GM12878 (cell line): ENCODE measurements at regions not wholly inside any gene's neighbourhood (a gene's known extent, or its start where the extent isn't known, plus 50 kb on each side); places are given as distances from the start of the nearest gene placed in this dataset.

Experiments used
- ATAC-seq: fragments of 200-7000 bp; cut with Tn5 transposase; 3 replicates; pipeline ENCODE4 v1.9.1; 2020; ENCODE audit warnings: mild to moderate bottlenecking, moderate library complexity
- BruUV-seq: library from RNA; stranded (reverse); fragments of 400-500 nt; replicated peaks from 2 replicates; lab custom pipeline; 2021; lab: Mats Ljungman, UMichigan
- CTCF ChIA-PET: fragments of 300-600 bp; sonication (Branson Sonifier 250); formaldehyde crosslinking; extraction: SDS; loops from one replicate; lab custom pipeline; 2021; ENCODE audit warnings: inconsistent platforms; lab: Yijun Ruan, JAX
- POLR2A ChIA-PET: fragments of 350-600 bp; formaldehyde crosslinking; extraction: SDS; loops from one replicate; lab custom pipeline; 2021; ENCODE audit warnings: inconsistent platforms; lab: Charles Lee
- RAD21 ChIA-PET: fragments of 300-600 bp; sonication (Branson Sonifier 250); formaldehyde crosslinking; loops from one replicate; lab custom pipeline; 2023; ENCODE audit warnings: antibody characterized with exemption; ENCODE audit not compliant: unreplicated experiment; lab: Charles Lee
- SMC1A ChIA-PET: fragments of 300-600 bp; sonication (Branson Sonifier 250); formaldehyde crosslinking; loops from one replicate; lab custom pipeline; 2023; ENCODE audit not compliant: unreplicated experiment, uncharacterized antibody; lab: Charles Lee
- DNase-seq: peaks from one replicate; pipeline ENCODE4 v3.0.0-alpha.2; 2011; ENCODE audit warnings: low read depth, low spot score
- FAIRE-seq: peaks from 3 replicates; lab custom pipeline; 2011; peaks lifted over from hg19 to GRCh38; lab: Jason Lieb, UNC
- H2AFZ ChIP-seq: 2 replicates; pipeline ENCODE4 v1.6.0; 2011; ENCODE audit warnings: low read depth, low read length, control low read depth; ENCODE audit not compliant: control insufficient read depth
- H3K27ac ChIP-seq: 2 replicates; pipeline ENCODE4 v1.5.1; 2011; ENCODE audit warnings: control low read depth; ENCODE audit not compliant: control insufficient read depth, insufficient read depth
- H3K27me3 ChIP-seq, 2 experiments: replicated peaks in 1 of 2; 2 replicates each; pipeline versions ENCODE4 v1.6.0 to v1.6.1; 2011; ENCODE audit warnings: low read length in 1 of 2; ENCODE audit not compliant: control insufficient read depth in 2 of 2, insufficient read depth in 2 of 2
- H3K36me3 ChIP-seq, 2 experiments: 2 replicates each; pipeline ENCODE4 v1.5.1; 2011; ENCODE audit warnings: low read length in 1 of 2; ENCODE audit not compliant: control insufficient read depth in 2 of 2, insufficient read depth in 2 of 2
- H3K4me1 ChIP-seq: 2 replicates; pipeline ENCODE4 v1.6.1; 2011; ENCODE audit warnings: mild to moderate bottlenecking, low read length, moderate library complexity, mixed read lengths; ENCODE audit not compliant: control insufficient read depth, insufficient read depth
- H3K4me2 ChIP-seq: 2 replicates; pipeline ENCODE4 v1.6.0; 2011; ENCODE audit warnings: control low read depth; ENCODE audit not compliant: control insufficient read depth, insufficient read depth
- H3K4me3 ChIP-seq: fragments of 200-600 bp; sonication (generic); 2 replicates; pipeline ENCODE4 v1.5.1; 2016
- H3K79me2 ChIP-seq: 2 replicates; pipeline ENCODE4 v1.6.0; 2011; ENCODE audit warnings: low read length; ENCODE audit not compliant: control insufficient read depth, insufficient read depth
- H3K9ac ChIP-seq: 2 replicates; pipeline ENCODE4 v1.8.0; 2011; ENCODE audit warnings: low read length, control low read depth, mixed read lengths; ENCODE audit not compliant: control insufficient read depth, insufficient read depth
- H3K9me3 ChIP-seq: replicated peaks from 3 replicates; pipeline ENCODE4 v1.5.1; 2011; ENCODE audit warnings: mild to moderate bottlenecking, low read length; ENCODE audit not compliant: control insufficient read depth, insufficient read depth
- H4K20me1 ChIP-seq: 2 replicates; pipeline ENCODE4 v1.6.0; 2011; ENCODE audit not compliant: control insufficient read depth, insufficient read depth
- BACH1 ChIP-seq: fragments of 450-650 bp; IDR thresholded peaks from 2 replicates; pipeline ENCODE4 v1.6.1; 2017; ENCODE audit warnings: mild to moderate bottlenecking, borderline replicate concordance
- ESRRA ChIP-seq: IDR thresholded peaks from 2 replicates; pipeline ENCODE4 v1.6.1; 2012; ENCODE audit warnings: mild to moderate bottlenecking, low read length, improper control_type of control experiment
- EZH2 ChIP-seq: IDR thresholded peaks from 2 replicates; pipeline ENCODE4 v1.6.1; 2012; ENCODE audit warnings: low read depth, mild to moderate bottlenecking, control low read depth, inconsistent platforms, low read length, borderline replicate concordance; ENCODE audit not compliant: control insufficient read depth
- MTA3 ChIP-seq: IDR thresholded peaks from 2 replicates; pipeline ENCODE4 v1.6.1; 2012; ENCODE audit warnings: low read length, inconsistent platforms, borderline replicate concordance
- NFYB ChIP-seq: IDR thresholded peaks from 2 replicates; pipeline ENCODE4 v1.6.1; 2011; ENCODE audit warnings: low read depth, mild to moderate bottlenecking, low read length, improper control_type of control experiment, moderate library complexity; ENCODE audit not compliant: insufficient read depth
- POLR2AphosphoS5 ChIP-seq: IDR thresholded peaks from 2 replicates; pipeline ENCODE4 v1.6.1; 2011; ENCODE audit warnings: mild to moderate bottlenecking, low read length, inconsistent platforms
- SMARCA5 ChIP-seq: fragments of 450-650 bp; IDR thresholded peaks from 2 replicates; pipeline ENCODE4 v1.6.1; 2017; ENCODE audit warnings: mild to moderate bottlenecking
- TCF3 ChIP-seq: IDR thresholded peaks from 2 replicates; pipeline ENCODE4 v1.6.1; 2012; ENCODE audit warnings: low read depth, mild to moderate bottlenecking, low read length, borderline replicate concordance; ENCODE audit not compliant: insufficient read depth
- ZNF622 ChIP-seq: fragments of 450-650 bp; IDR thresholded peaks from 2 replicates; pipeline ENCODE4 v1.6.1; 2017; ENCODE audit warnings: mild to moderate bottlenecking, inconsistent platforms
- WGBS: methylation state at CpG from one replicate; pipeline ENCODE4 v1.1.6; 2016; ENCODE audit warnings: low lambda C conversion rate; ENCODE audit not compliant: insufficient replicate concordance, insufficient coverage; ENCODE audit errors: missing lambda C conversion rate; 5-methylcytosine and 5-hydroxymethylcytosine counted together
- in situ Hi-C: fragments of 300-500 bp; cut with MboI; formaldehyde crosslinking; loops from 9 replicates; pipeline ENCODE4 v1.14.3; 2018; ENCODE audit warnings: mixed read lengths
- intact Hi-C: fragments of 100-400 bp; cut with micrococcal nuclease; formaldehyde crosslinking; loops from one replicate; pipeline ENCODE4 v1.14.2; 2022; ENCODE audit not compliant: unreplicated experiment
- TF ChIP-seq, protein P1 (sequence below): fragments of 450-650 bp; IDR thresholded peaks from 2 replicates; pipeline ENCODE4 v1.6.1; 2016; ENCODE audit warnings: mild to moderate bottlenecking, moderate library complexity, borderline replicate concordance

DNA sequence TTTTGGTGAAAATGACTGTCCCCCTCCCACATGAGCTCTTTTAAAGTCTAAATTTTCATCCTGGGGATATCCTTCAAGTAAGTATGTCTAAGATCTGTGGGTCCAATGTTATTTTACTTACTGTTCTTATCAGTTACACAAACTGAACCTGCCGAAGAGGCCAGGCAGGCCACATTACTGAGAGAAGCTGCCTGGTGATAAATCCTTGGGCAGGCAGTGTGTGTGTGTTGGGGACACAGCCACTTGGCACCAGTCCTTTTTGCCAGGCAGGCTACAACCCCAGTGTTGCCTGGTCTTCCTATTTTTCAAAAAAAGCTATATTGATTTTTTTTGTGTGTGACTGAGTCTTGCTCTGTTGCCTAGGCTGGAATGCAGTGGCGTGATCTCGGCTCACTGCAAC lies 50.6 kb upstream of the RASA2 start:
- POLR2A ChIA-PET, result interaction anchor here (0.6 to 1.4 kb wide), 4 partner anchors 9 to 191 kb away, joined by 3 to 5 read pairs (median 3); no protein-coding TSS in a partner anchor
- peaks cover 50% of the 10 kb centered on the region for H3K79me2 ChIP-seq
- peaks cover 33% of the 10 kb centered on the region for H3K4me1 ChIP-seq
- intact Hi-C loops (no loop called here), in situ Hi-C loops (no loop called here)
- FAIRE-seq (no peak), DNase-seq (no peak), ATAC-seq (no peak)
- H2AFZ ChIP-seq, result no peak overlapping the region
- TF ChIP-seq, protein P1, sequence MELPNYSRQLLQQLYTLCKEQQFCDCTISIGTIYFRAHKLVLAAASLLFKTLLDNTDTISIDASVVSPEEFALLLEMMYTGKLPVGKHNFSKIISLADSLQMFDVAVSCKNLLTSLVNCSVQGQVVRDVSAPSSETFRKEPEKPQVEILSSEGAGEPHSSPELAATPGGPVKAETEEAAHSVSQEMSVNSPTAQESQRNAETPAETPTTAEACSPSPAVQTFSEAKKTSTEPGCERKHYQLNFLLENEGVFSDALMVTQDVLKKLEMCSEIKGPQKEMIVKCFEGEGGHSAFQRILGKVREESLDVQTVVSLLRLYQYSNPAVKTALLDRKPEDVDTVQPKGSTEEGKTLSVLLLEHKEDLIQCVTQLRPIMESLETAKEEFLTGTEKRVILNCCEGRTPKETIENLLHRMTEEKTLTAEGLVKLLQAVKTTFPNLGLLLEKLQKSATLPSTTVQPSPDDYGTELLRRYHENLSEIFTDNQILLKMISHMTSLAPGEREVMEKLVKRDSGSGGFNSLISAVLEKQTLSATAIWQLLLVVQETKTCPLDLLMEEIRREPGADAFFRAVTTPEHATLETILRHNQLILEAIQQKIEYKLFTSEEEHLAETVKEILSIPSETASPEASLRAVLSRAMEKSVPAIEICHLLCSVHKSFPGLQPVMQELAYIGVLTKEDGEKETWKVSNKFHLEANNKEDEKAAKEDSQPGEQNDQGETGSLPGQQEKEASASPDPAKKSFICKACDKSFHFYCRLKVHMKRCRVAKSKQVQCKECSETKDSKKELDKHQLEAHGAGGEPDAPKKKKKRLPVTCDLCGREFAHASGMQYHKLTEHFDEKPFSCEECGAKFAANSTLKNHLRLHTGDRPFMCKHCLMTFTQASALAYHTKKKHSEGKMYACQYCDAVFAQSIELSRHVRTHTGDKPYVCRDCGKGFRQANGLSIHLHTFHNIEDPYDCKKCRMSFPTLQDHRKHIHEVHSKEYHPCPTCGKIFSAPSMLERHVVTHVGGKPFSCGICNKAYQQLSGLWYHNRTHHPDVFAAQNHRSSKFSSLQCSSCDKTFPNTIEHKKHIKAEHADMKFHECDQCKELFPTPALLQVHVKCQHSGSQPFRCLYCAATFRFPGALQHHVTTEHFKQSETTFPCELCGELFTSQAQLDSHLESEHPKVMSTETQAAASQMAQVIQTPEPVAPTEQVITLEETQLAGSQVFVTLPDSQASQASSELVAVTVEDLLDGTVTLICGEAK, result no peak
- TF ChIP-seq SMARCA5 (no peak), NFYB (no peak), EZH2 (no peak), POLR2AphosphoS5 (no peak), ESRRA (no peak), ZNF622 (no peak), BACH1 (no peak), MTA3 (no peak), TCF3 (no peak)
- no peak overlapping the region for H3K4me3 ChIP-seq
- no peak overlapping the region for H3K4me2 ChIP-seq
- no peaks in the 10 kb centered on the region for H3K27me3 ChIP-seq
- no TSS peak for BruUV-seq
- no peaks in the 10 kb centered on the region for H3K9me3 ChIP-seq
- H3K36me3 ChIP-seq, result peaks cover 4 to 31% of the 10 kb centered on the region in 2 experiments
- H3K27ac ChIP-seq, result no peak overlapping the region
- SMC1A ChIA-PET, result interaction anchor here (0.6 to 4.0 kb wide), 16 partner anchors 11 to 125 kb away, joined by 3 to 35 read pairs (median 3); no protein-coding TSS in a partner anchor
- H3K9ac ChIP-seq, result no peak overlapping the region
- 95% methylated on average over 3 of the region's 3 CpGs for WGBS
- CTCF ChIA-PET, result interaction anchor here (0.7 to 2.2 kb wide), 9 partner anchors 11 to 125 kb away, joined by 3 to 11 read pairs (median 4); no protein-coding TSS in a partner anchor
- H4K20me1 ChIP-seq, result no peaks in the 10 kb centered on the region
- RAD21 ChIA-PET, result interaction anchor here (0.8 to 8.3 kb wide), 7 partner anchors 12 to 108 kb away, joined by 3 to 85 read pairs (median 5); no protein-coding TSS in a partner anchor
